GM23338 (cell line): ENCODE measurements at regions not wholly inside any gene's neighbourhood (a gene's known extent, or its start where the extent isn't known, plus 50 kb on each side); places are given as distances from the start of the nearest gene placed in this dataset.
A peak's percentile ranks its signal among the peaks of the same experiment; 100 is the strongest.

Source experiments
- ATAC-seq: fragments of 200-7000 bp; cut with Tn5 transposase; 3 replicates; pipeline ENCODE4 v1.9.1; 2020
- DNase-seq: peaks from one replicate; pipeline ENCODE4 v3.0.0-alpha.2; 2015; ENCODE audit warnings: low spot score
- H2AFZ ChIP-seq: fragments of 200-600 bp; sonication (generic); 2 replicates; pipeline ENCODE4 v1.8.0; 2016; ENCODE audit warnings: antibody characterized with exemption, mild to moderate bottlenecking, moderate library complexity
- H3F3A ChIP-seq: fragments of 200-600 bp; sonication (generic); replicated peaks from 2 replicates; pipeline ENCODE4 v1.8.0; 2017; ENCODE audit warnings: antibody characterized with exemption, mixed run types, low read depth
- H3K27ac ChIP-seq: fragments of 200-600 bp; sonication (generic); 2 replicates; pipeline ENCODE4 v1.6.1; 2016; ENCODE audit warnings: low read depth
- H3K27me3 ChIP-seq: fragments of 200-600 bp; sonication (generic); 2 replicates; pipeline ENCODE4 v1.8.0; 2016; ENCODE audit warnings: mild to moderate bottlenecking, mixed run types, moderate library complexity; ENCODE audit not compliant: insufficient read depth
- H3K36me3 ChIP-seq: fragments of 200-600 bp; sonication (generic); 2 replicates; pipeline ENCODE4 v1.8.0; 2016; ENCODE audit warnings: mild to moderate bottlenecking; ENCODE audit not compliant: insufficient read depth
- H3K4me1 ChIP-seq: fragments of 200-600 bp; sonication (generic); 2 replicates; pipeline ENCODE4 v1.8.0; 2016; ENCODE audit warnings: mild to moderate bottlenecking, moderate library complexity; ENCODE audit not compliant: insufficient read depth
- H3K4me2 ChIP-seq: fragments of 200-600 bp; sonication (generic); 2 replicates; pipeline ENCODE4 v1.7.1; 2017; ENCODE audit warnings: mixed run types
- H3K4me3 ChIP-seq: fragments of 200-600 bp; sonication (generic); 2 replicates; pipeline ENCODE4 v1.6.1; 2016; ENCODE audit warnings: mixed run types
- H3K79me2 ChIP-seq: fragments of 200-600 bp; sonication (generic); replicated peaks from 2 replicates; pipeline ENCODE4 v1.8.0; 2017; ENCODE audit warnings: mild to moderate bottlenecking; ENCODE audit not compliant: insufficient read depth
- H3K9me2 ChIP-seq: fragments of 200-600 bp; sonication (generic); 2 replicates; pipeline ENCODE4 v1.8.0; 2017; ENCODE audit not compliant: insufficient read depth
- H4K20me1 ChIP-seq: fragments of 200-600 bp; sonication (generic); replicated peaks from 2 replicates; pipeline ENCODE4 v1.8.0; 2017; ENCODE audit warnings: mild to moderate bottlenecking; ENCODE audit not compliant: insufficient read depth
- H3K27ac Mint-ChIP-seq: 2 replicates; pipeline ENCODE4 v1.8.0; 2020; ENCODE audit warnings: inconsistent platforms, mild to moderate bottlenecking, moderate library complexity, mixed read lengths
- H3K27me3 Mint-ChIP-seq: 3 replicates; pipeline ENCODE4 v1.8.0; 2022; ENCODE audit warnings: low read depth, mild to moderate bottlenecking, moderate library complexity, mixed read lengths, inconsistent platforms; ENCODE audit not compliant: insufficient read depth, poor library complexity
- H3K36me3 Mint-ChIP-seq: 3 replicates; pipeline ENCODE4 v1.8.0; 2021; ENCODE audit warnings: low read depth, mild to moderate bottlenecking, inconsistent platforms, moderate library complexity, mixed read lengths
- H3K4me1 Mint-ChIP-seq: 3 replicates; pipeline ENCODE4 v1.8.0; 2020; ENCODE audit warnings: mild to moderate bottlenecking, inconsistent platforms, mixed read lengths
- H3K4me3 Mint-ChIP-seq: 3 replicates; pipeline ENCODE4 v1.8.0; 2021; ENCODE audit warnings: moderate library complexity, mild to moderate bottlenecking, inconsistent platforms, mixed read lengths
- H3K9me3 Mint-ChIP-seq: 3 replicates; pipeline ENCODE4 v1.8.0; 2020; ENCODE audit warnings: moderate library complexity, mild to moderate bottlenecking, inconsistent platforms, mixed read lengths
- EZH2 ChIP-seq: fragments of 200-600 bp; sonication (generic); IDR thresholded peaks from one replicate; pipeline ENCODE4 v1.8.0; 2017; ENCODE audit warnings: antibody characterized with exemption, mild to moderate bottlenecking, low read depth; ENCODE audit not compliant: unreplicated experiment
- POLR2AphosphoS5 ChIP-seq: IDR thresholded peaks from 2 replicates; pipeline ENCODE4 v1.6.1; 2016; ENCODE audit warnings: antibody characterized with exemption, low read depth
- REST ChIP-seq: IDR thresholded peaks from one replicate; pipeline ENCODE4 v1.6.1; 2018; ENCODE audit warnings: antibody characterized with exemption; ENCODE audit not compliant: unreplicated experiment
- STAT1 ChIP-seq: IDR thresholded peaks from one replicate; pipeline ENCODE4 v1.6.1; 2016; ENCODE audit warnings: antibody characterized with exemption; ENCODE audit not compliant: unreplicated experiment
- ZNF331 ChIP-seq: fragments of 250-450 bp; sonication (Bioruptor Pico); IDR thresholded peaks from 2 replicates; pipeline ENCODE4 v1.5.0; 2020; ENCODE audit warnings: low read depth, mild to moderate bottlenecking, moderate library complexity
- ZNF462 ChIP-seq: fragments of 250-450 bp; sonication (Bioruptor Pico); IDR thresholded peaks from 2 replicates; pipeline ENCODE4 v1.5.0; 2020; ENCODE audit warnings: mild to moderate bottlenecking, moderate library complexity

DNA sequence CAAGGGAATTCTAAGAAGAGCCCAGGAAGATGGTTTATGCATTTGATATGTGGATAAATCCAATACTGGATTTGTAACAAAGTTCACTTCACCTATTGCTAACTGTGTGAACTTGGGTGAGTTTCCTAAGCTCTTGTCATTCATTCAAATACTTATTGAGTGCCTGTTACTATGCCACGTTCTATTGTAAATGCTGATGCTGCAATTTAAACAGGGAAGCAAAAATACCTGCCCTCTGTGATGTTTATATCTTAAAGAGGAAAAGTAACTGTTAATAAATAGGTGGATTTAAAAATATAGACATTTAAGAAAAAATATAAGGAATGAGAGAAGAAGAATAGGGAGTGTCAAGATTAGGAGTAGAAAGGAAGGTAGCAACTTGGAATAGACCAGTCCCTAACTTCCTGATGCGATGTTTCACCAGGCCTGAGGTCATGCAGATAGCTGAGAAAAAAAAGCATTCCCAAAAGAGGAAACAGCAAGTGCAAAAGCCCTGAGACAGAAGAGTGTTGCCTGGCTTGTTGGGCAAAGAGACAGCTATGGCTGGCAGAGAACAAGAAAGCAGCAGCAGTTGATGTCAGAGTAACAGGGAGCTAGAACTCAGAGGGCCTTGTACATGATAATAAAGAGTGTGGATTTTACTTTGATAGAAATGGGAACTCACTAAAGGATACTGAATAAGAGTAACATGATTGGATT is 54.3 kb upstream of the TCF21 start (continued):
- no peak for TF ChIP-seq ZNF462 (CRISPR knock-in tag)
- TF ChIP-seq POLR2AphosphoS5: no peak

GRCh38 chr6:133835901-133836300 is 53.0 kb upstream of the TCF21 start:
- H3K36me3 Mint-ChIP-seq: no peaks in the 10 kb centered on the region
- no peak for ATAC-seq
- H2AFZ ChIP-seq: no peak overlapping the region
- H3K4me3 Mint-ChIP-seq: no peak overlapping the region
- H3K79me2 ChIP-seq: no peaks in the 10 kb centered on the region
- H3K4me1 ChIP-seq: peaks cover 3% of the 10 kb centered on the region
- H3K36me3 ChIP-seq: no peaks in the 10 kb centered on the region
- H3K27ac ChIP-seq: no peak overlapping the region
- no peaks in the 10 kb centered on the region; the same call in 1 of the 2 replicates for H3K9me2 ChIP-seq
- no peak overlapping the region for H3K4me3 ChIP-seq
- peaks cover 6% of the 10 kb centered on the region for H3K27me3 Mint-ChIP-seq
- no peak overlapping the region for H3K4me2 ChIP-seq
- H3K27me3 ChIP-seq: no peaks in the 10 kb centered on the region
- no peak for DNase-seq
- no peaks in the 10 kb centered on the region for H4K20me1 ChIP-seq
- peak overlapping the region; percentile 30; the same call in 1 of the 2 replicates for H3K27ac Mint-ChIP-seq
- H3K4me1 Mint-ChIP-seq: peaks cover 13% of the 10 kb centered on the region
- TF ChIP-seq ZNF331 (CRISPR knock-in tag): no peak
- TF ChIP-seq REST: no peak
- TF ChIP-seq STAT1: no peak
- TF ChIP-seq POLR2AphosphoS5: no peak
- TF ChIP-seq EZH2: no peak
- H3K9me3 Mint-ChIP-seq: no peaks in the 10 kb centered on the region
- no peaks in the 10 kb centered on the region for H3F3A ChIP-seq
